ENCODE measurements at regions not wholly inside any gene's neighbourhood (a gene's known extent, or its start where the extent isn't known, plus 50 kb on each side); places are given as distances from the start of the nearest gene placed in this dataset.
"Not testable (repeated sequence)": the region's sequence is repeated elsewhere in the genome, so short reads cannot be mapped to it uniquely, and the experiment has no call there.

DNA sequence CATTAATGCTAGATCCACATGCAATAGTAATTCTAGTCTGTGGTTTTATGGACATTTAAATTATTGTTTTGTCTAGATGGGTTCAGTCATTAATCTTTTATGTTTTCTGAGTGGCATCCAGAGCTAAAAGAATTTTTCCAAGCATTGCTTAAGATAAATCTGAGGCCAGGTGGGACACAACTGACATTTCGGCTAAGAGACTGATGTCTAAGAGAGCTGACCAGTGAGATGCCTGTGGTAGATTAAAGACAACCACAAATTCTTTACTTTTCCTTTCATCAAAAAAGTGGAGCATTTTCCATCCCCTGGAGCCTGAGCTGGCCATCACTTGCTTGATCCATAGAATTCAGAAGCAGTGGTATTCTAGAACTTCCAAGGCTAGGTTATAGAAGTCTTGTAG lies 182.2 kb downstream of the NRP2 start:
- Histone ChIP-seq H3K27ac (ENCODE audit: low read depth, low read length) (no peak overlapping the region), H3K9me3 (ENCODE audit: control insufficient read depth, insufficient read depth, low read length) (no peaks in the 10 kb centered on the region), H3K27me3 (ENCODE audit: control insufficient read depth, insufficient read depth, low read length) (no peaks in the 10 kb centered on the region), H3K4me3 (ENCODE audit: low read depth, low read length) (no peak overlapping the region)
- DNase-seq (ENCODE audit: low read depth, low spot score): no peak
- ChIA-PET POLR2A (no interaction called here), CTCF (interaction anchor here (1.6 kb wide), 1 partner anchor 50 kb away, joined by 4 read pairs; no protein-coding TSS in a partner anchor)
- TF ChIP-seq CTCF (IDR thresholded peaks at IDR 0.05; ENCODE audit: low read depth, low read length): no peak

DNA sequence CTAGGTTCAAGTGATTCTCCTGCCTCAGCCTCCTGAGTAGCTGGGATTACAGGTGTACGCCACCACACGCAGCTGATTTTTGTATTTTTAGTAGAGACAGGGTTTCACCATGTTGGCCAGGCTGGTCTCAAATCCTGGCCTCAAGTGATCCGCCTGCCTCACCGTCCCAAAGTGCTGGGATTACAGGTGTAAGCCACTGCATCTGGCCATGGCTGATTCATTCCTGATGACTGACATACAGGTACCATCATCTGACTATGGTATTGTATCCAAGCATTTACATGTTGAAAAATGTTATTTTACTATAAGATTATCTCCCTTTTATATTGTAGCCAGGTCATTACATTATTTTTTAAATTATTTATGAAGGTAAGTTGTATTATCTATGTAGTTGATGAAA lies 180.5 kb downstream of the NRP2 start:
- CTCF ChIA-PET; DNase-seq (ENCODE audit: low read depth, low spot score); POLR2A ChIA-PET; H3K9me3 ChIP-seq (ENCODE audit: control insufficient read depth, insufficient read depth, low read length); H3K27me3 ChIP-seq (ENCODE audit: control insufficient read depth, insufficient read depth, low read length); H3K27ac ChIP-seq (ENCODE audit: low read depth, low read length); H3K4me3 ChIP-seq (ENCODE audit: low read depth, low read length): not testable (repeated sequence)

DNA sequence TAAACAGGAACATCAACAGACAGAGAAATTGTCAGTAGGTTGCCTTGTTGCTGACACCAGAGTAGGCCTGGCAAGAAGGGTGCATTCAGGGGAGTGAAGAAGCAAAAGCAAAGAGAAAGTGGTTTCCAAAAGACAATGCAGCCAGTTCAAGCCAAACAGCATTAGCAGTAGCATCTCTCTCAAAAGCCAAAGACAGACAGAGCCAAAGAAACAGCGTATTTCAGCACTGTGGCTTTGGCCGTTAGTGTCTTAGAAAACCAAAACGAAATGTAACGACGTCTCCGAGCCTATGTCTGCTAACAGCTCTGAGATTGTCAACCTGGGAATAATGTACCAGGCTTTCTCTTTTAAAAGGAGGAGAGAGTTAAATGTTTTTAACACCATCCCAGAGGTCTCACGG lies 178.6 kb downstream of the NRP2 start:
- Histone ChIP-seq H3K9me3 (ENCODE audit: control insufficient read depth, insufficient read depth, low read length) (no peaks in the 10 kb centered on the region), H3K27ac (ENCODE audit: low read depth, low read length) (no peak overlapping the region), H3K4me3 (ENCODE audit: low read depth, low read length) (no peak overlapping the region), H3K27me3 (ENCODE audit: control insufficient read depth, insufficient read depth, low read length) (no peaks in the 10 kb centered on the region)
- DNase-seq (ENCODE audit: low read depth, low spot score): no peak
- CTCF ChIA-PET: no interaction called here
- TF ChIP-seq CTCF (IDR thresholded peaks at IDR 0.05; ENCODE audit: low read depth, low read length): no peak
- POLR2A ChIA-PET: no interaction called here

DNA sequence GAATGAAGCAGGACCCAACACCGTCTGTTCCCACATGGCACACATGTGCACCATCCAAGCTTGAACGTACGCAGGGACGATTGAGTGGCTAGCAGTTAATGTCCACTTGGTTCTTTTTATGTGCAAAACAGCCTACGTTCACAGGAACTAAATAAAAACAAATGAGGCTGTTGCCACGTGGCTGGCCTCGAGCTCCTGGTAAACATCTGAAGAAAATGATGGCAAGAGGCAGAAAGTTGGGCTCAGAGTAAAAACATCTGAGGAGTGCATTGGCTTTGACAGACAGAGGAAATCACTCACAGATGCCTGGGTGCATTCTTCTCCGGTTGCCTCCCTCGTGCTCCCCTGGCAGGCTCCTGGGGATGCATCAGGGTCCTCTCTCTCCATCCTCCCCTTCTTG lies 177.9 kb downstream of the NRP2 start:
- H3K27me3 ChIP-seq (ENCODE audit: control insufficient read depth, insufficient read depth, low read length): no peaks in the 10 kb centered on the region
- no peaks in the 10 kb centered on the region for H3K9me3 ChIP-seq (ENCODE audit: control insufficient read depth, insufficient read depth, low read length)
- ChIA-PET CTCF (no interaction called here), POLR2A (no interaction called here)
- TF ChIP-seq CTCF (IDR thresholded peaks at IDR 0.05; ENCODE audit: low read depth, low read length): no peak
- no peak for DNase-seq (ENCODE audit: low read depth, low spot score)
- no peak overlapping the region for H3K4me3 ChIP-seq (ENCODE audit: low read depth, low read length)
- no peak overlapping the region for H3K27ac ChIP-seq (ENCODE audit: low read depth, low read length)

GRCh38 chr2:205858881-205859441 lies 176.7 kb downstream of the NRP2 start:
- TF ChIP-seq CTCF (IDR thresholded peaks at IDR 0.05; ENCODE audit: low read depth, low read length): no peak
- ChIA-PET POLR2A (interaction anchor here (0.6 kb wide), 2 partner anchors 225 to 1652 kb away, joined by 3 to 4 read pairs; no protein-coding TSS in a partner anchor), CTCF (interaction anchor here (1.0 to 1.3 kb wide), 2 partner anchors 10 to 67 kb away, joined by 4 read pairs; no protein-coding TSS in a partner anchor)
- no peak for DNase-seq (ENCODE audit: low read depth, low spot score)
- H3K27me3 ChIP-seq (ENCODE audit: control insufficient read depth, insufficient read depth, low read length): peaks cover under 1% of the 10 kb centered on the region
- H3K4me3 ChIP-seq (ENCODE audit: low read depth, low read length): no peak overlapping the region; the same call in 1 of the 2 replicates
- H3K9me3 ChIP-seq (ENCODE audit: control insufficient read depth, insufficient read depth, low read length): no peaks in the 10 kb centered on the region
- H3K27ac ChIP-seq (ENCODE audit: low read depth, low read length): peak overlapping the region; percentile 41
